Sigmoid colon (tissue), 6 donors: ENCODE measurements at regions not wholly inside any gene's neighbourhood (a gene's known extent, or its start where the extent isn't known, plus 50 kb on each side); places are given as distances from the start of the nearest gene placed in this dataset.

Experiments used
- DNase-seq: peaks from one replicate; pipeline ENCODE4 v3.0.0-alpha.2; 2019
- H3K27ac ChIP-seq, 4 donors: fragments of 200-600 bp; sonication (generic); one replicate each; pipeline ENCODE4 v1.5.1; 2016 to 2019; ENCODE audit warnings: mild to moderate bottlenecking in 1 of 4
- H3K27me3 ChIP-seq, 3 donors: fragments of 200-600 bp; sonication (generic); one replicate each; pipeline ENCODE4 v1.5.1; 2019; ENCODE audit warnings: mild to moderate bottlenecking in 1 of 3
- H3K36me3 ChIP-seq, 4 donors: fragments of 200-600 bp; sonication (generic); one replicate each; pipeline ENCODE4 v1.5.1; 2016 to 2019
- H3K4me1 ChIP-seq, 4 donors: fragments of 200-600 bp; sonication (generic); one replicate each; pipeline ENCODE4 v1.5.1; 2017 to 2019
- H3K4me3 ChIP-seq, 4 donors: fragments of 200-600 bp; sonication (generic); one replicate each; pipeline ENCODE4 v1.5.1; 2017 to 2019; ENCODE audit warnings: mild to moderate bottlenecking in 2 of 4, moderate library complexity in 1 of 4
- H3K9me3 ChIP-seq, 4 donors: fragments of 200-600 bp in 3 of 4; sonication (generic) in 3 of 4; one replicate each; pipeline versions ENCODE4 v1.5.1 to v1.6.1; 2013 to 2019
- CTCF ChIP-seq, 4 experiments: fragments of 450-650 bp in 3 of 4; fragments of 200-600 bp in 1 of 4; IDR thresholded peaks; one replicate each; pipeline ENCODE4 v1.5.1; 2016 to 2019; ENCODE audit warnings: antibody characterized with exemption in 4 of 4, mild to moderate bottlenecking in 3 of 4, moderate library complexity in 2 of 4
- EP300 ChIP-seq, 4 donors: sonication (generic); formaldehyde crosslinking; IDR thresholded peaks; one replicate each; pipeline ENCODE4 v1.6.1; 2017; ENCODE audit warnings: antibody characterized with exemption in 4 of 4
- POLR2A ChIP-seq, 2 donors: fragments of 450-650 bp; IDR thresholded peaks; one replicate each; pipeline ENCODE4 v1.6.1; 2016; ENCODE audit warnings: antibody characterized with exemption in 2 of 2, mild to moderate bottlenecking in 2 of 2, moderate library complexity in 2 of 2
- POLR2AphosphoS5 ChIP-seq, 4 donors: sonication (generic); formaldehyde crosslinking; IDR thresholded peaks; one replicate each; pipeline ENCODE4 v1.6.1; 2017; ENCODE audit warnings: antibody characterized with exemption in 4 of 4
- WGBS, 2 donors: extraction: QIAGEN DNeasy Blood & Tissue Kit; methylation state at CpG; one replicate each; pipeline ENCODE4 v1.1.7; 2013; 5-methylcytosine and 5-hydroxymethylcytosine counted together
- intact Hi-C: fragments of 100-400 bp; cut with DNase I; formaldehyde crosslinking; loops from one replicate; pipeline ENCODE4 v1.15.1; 2023
- donor health status: healthy with polysubstance abuse.
- donor health status: healthy.

- DNase-seq, result no peak
- Histone ChIP-seq H3K4me3 (no peak overlapping the region), H3K27ac (no peak overlapping the region), H3K36me3 (no peaks in the 10 kb centered on the region), H3K9me3 (no peaks in the 10 kb centered on the region), H3K27me3 (peaks cover 0 to 4% (median 0%) of the 10 kb centered on the region in 3 donors), H3K4me1 (no peaks in the 10 kb centered on the region)
- WGBS, 2 donors, result 86 to 96% methylated on average over 4 of the region's 4 CpGs
- intact Hi-C loops, result no loop called here
- TF ChIP-seq POLR2A (IDR thresholded peaks at IDR 0.05), result no peak
- no peak for TF ChIP-seq POLR2AphosphoS5 (IDR thresholded peaks at IDR 0.05)
- no peak for TF ChIP-seq EP300 (IDR thresholded peaks at IDR 0.05)
- no peak for TF ChIP-seq CTCF (IDR thresholded peaks at IDR 0.05)
Measured at GRCh38 chr11:45507916-45508315, 157.5 kb downstream of the CHST1 start.

- Histone ChIP-seq H3K36me3 (no peaks in the 10 kb centered on the region), H3K4me3 (no peak overlapping the region), H3K4me1 (no peaks in the 10 kb centered on the region), H3K9me3 (no peaks in the 10 kb centered on the region), H3K27ac (no peak overlapping the region), H3K27me3 (no peaks in the 10 kb centered on the region)
- 74 to 89% methylated on average over 4 of the region's 4 CpGs for WGBS, 2 donors
- intact Hi-C loops, result no loop called here
- TF ChIP-seq POLR2A (IDR thresholded peaks at IDR 0.05) (no peak), CTCF (IDR thresholded peaks at IDR 0.05) (no peak), POLR2AphosphoS5 (IDR thresholded peaks at IDR 0.05) (no peak), EP300 (IDR thresholded peaks at IDR 0.05) (no peak)
- DNase-seq, result no peak
Measured at GRCh38 chr11:45503311-45503710, 162.1 kb downstream of the CHST1 start.

- Histone ChIP-seq H3K9me3 (peaks cover 0 to 3% (median 0%) of the 10 kb centered on the region in 4 donors), H3K4me3 (no peak overlapping the region), H3K36me3 (no peaks in the 10 kb centered on the region), H3K27ac (no peak overlapping the region), H3K4me1 (no peaks in the 10 kb centered on the region), H3K27me3 (no peaks in the 10 kb centered on the region)
- intact Hi-C loops, result no loop called here
- WGBS, 2 donors, result 86% methylated on average over 5 of the region's 5 CpGs
- no peak for DNase-seq
- TF ChIP-seq POLR2AphosphoS5 (IDR thresholded peaks at IDR 0.05) (no peak), CTCF (IDR thresholded peaks at IDR 0.05) (no peak), POLR2A (IDR thresholded peaks at IDR 0.05) (no peak), EP300 (IDR thresholded peaks at IDR 0.05) (no peak)
Measured at GRCh38 chr11:45502226-45502545, 163.2 kb downstream of the CHST1 start.

GRCh38 chr11:45501392-45502225 is 163.8 kb downstream of the CHST1 start:
- WGBS, 2 donors, result 57 to 61% methylated on average over 9 of the region's 9 CpGs
- H3K27me3 ChIP-seq, result no peaks in the 10 kb centered on the region
- TF ChIP-seq POLR2A (IDR thresholded peaks at IDR 0.05), result no peak
- TF ChIP-seq EP300 (IDR thresholded peaks at IDR 0.05), result no peak
- TF ChIP-seq POLR2AphosphoS5 (IDR thresholded peaks at IDR 0.05), result no peak
- TF ChIP-seq CTCF (IDR thresholded peaks at IDR 0.05), result no peak
- H3K4me3 ChIP-seq, result no peak overlapping the region
- no peak overlapping the region for H3K27ac ChIP-seq
- peaks cover 0 to 3% (median 0%) of the 10 kb centered on the region in 4 donors for H3K9me3 ChIP-seq
- no peaks in the 10 kb centered on the region for H3K4me1 ChIP-seq
- no peak for DNase-seq
- H3K36me3 ChIP-seq, result no peaks in the 10 kb centered on the region
- intact Hi-C loops, result no loop called here

- Histone ChIP-seq H3K27ac (no peak overlapping the region), H3K4me1 (no peaks in the 10 kb centered on the region), H3K9me3 (peaks cover 0 to 3% (median 0%) of the 10 kb centered on the region in 4 donors), H3K36me3 (no peaks in the 10 kb centered on the region), H3K27me3 (peaks cover 0 to 4% (median 0%) of the 10 kb centered on the region in 3 donors), H3K4me3 (no peak overlapping the region)
- no peak for DNase-seq
- intact Hi-C loops, result no loop called here
- WGBS, 2 donors, result 31 to 53% methylated on average over 6 of the region's 6 CpGs
- TF ChIP-seq EP300 (IDR thresholded peaks at IDR 0.05) (no peak), POLR2AphosphoS5 (IDR thresholded peaks at IDR 0.05) (no peak), POLR2A (IDR thresholded peaks at IDR 0.05) (no peak)
Measured at GRCh38 chr11:45500451-45500850, 165.0 kb downstream of the CHST1 start.
